WERI-Rb-1 (cell line): ENCODE measurements at regions not wholly inside any gene's neighbourhood (a gene's known extent, or its start where the extent isn't known, plus 50 kb on each side); places are given as distances from the start of the nearest gene placed in this dataset.

Experiments
- DNase-seq: peaks from one replicate; pipeline ENCODE4 v3.0.0-alpha.2; 2020
- H3K27ac ChIP-seq: fragments of 250-450 bp; sonication (Bioruptor Pico); 2 replicates; pipeline ENCODE4 v1.5.1; 2020; ENCODE audit warnings: mild to moderate bottlenecking, moderate library complexity
- H3K27me3 ChIP-seq: fragments of 250-450 bp; sonication (Bioruptor Pico); 2 replicates; pipeline ENCODE4 v1.5.1; 2021; ENCODE audit warnings: mild to moderate bottlenecking, low read depth, moderate library complexity; ENCODE audit not compliant: insufficient read depth, severe bottlenecking
- H3K36me3 ChIP-seq: fragments of 250-450 bp; sonication (Bioruptor Pico); 2 replicates; pipeline ENCODE4 v1.5.1; 2020; ENCODE audit warnings: mild to moderate bottlenecking, moderate library complexity
- H3K4me3 ChIP-seq: 2 replicates; pipeline ENCODE4 v1.5.1; 2011; ENCODE audit warnings: low read depth, mild to moderate bottlenecking, control low read depth, low read length
- H3K9me3 ChIP-seq: fragments of 250-450 bp; sonication (Bioruptor Pico); 2 replicates; pipeline ENCODE4 v1.5.1; 2021; ENCODE audit warnings: mild to moderate bottlenecking, moderate library complexity; ENCODE audit not compliant: severe bottlenecking
- TF ChIP-seq, protein P1 (sequence below): IDR thresholded peaks from 2 replicates; pipeline ENCODE4 v1.5.1; 2011; ENCODE audit warnings: low read depth, mild to moderate bottlenecking, control low read depth, inconsistent platforms, low read length

DNA sequence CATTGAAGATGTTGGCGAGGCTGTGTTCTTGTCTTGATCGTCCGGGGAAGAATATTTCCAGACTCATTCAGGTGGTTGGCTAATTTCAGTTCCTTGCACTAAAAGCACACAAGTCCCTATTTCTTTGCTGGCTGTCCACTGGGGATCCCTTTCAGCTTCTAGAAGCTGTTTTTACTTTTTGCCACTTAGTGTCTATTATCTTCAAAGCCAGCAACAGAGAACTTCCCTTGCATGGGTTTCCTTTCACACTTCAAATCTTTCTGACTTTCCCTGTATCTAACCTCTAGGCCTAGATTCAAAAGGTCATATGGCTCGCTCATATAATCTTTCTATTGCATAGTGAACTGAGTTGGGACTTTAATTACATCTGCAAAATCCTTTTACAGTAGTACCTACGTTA, 215.3 kb upstream of the PCDH9 start:
- no peak overlapping the region for H3K4me3 ChIP-seq
- DNase-seq: no peak
- no peak overlapping the region for H3K27ac ChIP-seq
- H3K36me3 ChIP-seq: no peaks in the 10 kb centered on the region
- TF ChIP-seq, protein P1, sequence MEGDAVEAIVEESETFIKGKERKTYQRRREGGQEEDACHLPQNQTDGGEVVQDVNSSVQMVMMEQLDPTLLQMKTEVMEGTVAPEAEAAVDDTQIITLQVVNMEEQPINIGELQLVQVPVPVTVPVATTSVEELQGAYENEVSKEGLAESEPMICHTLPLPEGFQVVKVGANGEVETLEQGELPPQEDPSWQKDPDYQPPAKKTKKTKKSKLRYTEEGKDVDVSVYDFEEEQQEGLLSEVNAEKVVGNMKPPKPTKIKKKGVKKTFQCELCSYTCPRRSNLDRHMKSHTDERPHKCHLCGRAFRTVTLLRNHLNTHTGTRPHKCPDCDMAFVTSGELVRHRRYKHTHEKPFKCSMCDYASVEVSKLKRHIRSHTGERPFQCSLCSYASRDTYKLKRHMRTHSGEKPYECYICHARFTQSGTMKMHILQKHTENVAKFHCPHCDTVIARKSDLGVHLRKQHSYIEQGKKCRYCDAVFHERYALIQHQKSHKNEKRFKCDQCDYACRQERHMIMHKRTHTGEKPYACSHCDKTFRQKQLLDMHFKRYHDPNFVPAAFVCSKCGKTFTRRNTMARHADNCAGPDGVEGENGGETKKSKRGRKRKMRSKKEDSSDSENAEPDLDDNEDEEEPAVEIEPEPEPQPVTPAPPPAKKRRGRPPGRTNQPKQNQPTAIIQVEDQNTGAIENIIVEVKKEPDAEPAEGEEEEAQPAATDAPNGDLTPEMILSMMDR: no peak
- H3K27me3 ChIP-seq: no peaks in the 10 kb centered on the region
- H3K9me3 ChIP-seq: no peaks in the 10 kb centered on the region

GRCh38 chr13:67443923-67444322, 213.8 kb upstream of the PCDH9 start:
- TF ChIP-seq, protein P1: no peak
- Histone ChIP-seq H3K27me3 (no peaks in the 10 kb centered on the region), H3K36me3 (no peaks in the 10 kb centered on the region), H3K27ac (no peak overlapping the region), H3K4me3 (no peak overlapping the region), H3K9me3 (no peaks in the 10 kb centered on the region)
- no peak for DNase-seq

DNA sequence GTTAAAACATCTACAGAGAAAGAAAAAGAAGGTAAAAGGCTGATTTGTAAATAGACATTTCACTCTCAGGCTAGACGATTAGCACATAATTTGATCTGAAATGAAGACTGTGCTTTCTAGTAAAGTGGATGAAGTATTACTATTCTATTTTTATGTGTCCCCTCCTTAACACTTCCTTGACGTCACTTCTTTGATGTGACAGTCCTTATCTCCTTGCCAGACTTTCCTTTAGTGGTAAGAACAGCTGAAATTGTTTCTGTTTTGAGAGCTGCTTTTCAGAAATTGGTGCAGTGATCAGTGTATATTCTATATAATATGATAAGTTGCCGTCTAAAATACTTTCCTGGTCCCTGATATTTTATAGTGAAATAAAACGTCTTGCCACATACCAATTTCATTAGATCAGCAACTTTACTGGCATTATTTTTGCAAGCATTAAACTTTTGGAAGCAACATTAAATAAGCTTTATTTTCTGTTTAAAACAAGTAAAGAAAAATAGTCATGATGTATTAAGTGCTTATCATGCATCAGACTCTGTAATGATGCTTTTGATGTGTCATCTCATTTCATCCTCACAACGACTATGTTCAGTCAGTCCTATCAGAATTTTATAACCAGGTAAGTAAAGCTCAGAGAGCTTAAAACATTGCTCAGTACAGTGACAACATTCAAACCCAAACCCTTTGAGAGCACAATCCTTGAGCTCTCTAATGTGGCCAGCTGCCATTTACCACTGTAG, 210.3 kb upstream of the PCDH9 start:
- no peaks in the 10 kb centered on the region for H3K27me3 ChIP-seq
- no peak overlapping the region for H3K4me3 ChIP-seq
- H3K9me3 ChIP-seq: no peaks in the 10 kb centered on the region
- DNase-seq: no peak
- no peak overlapping the region for H3K27ac ChIP-seq
- no peaks in the 10 kb centered on the region for H3K36me3 ChIP-seq
- TF ChIP-seq, protein P1: no peak

- Histone ChIP-seq H3K27me3 (no peaks in the 10 kb centered on the region), H3K36me3 (no peaks in the 10 kb centered on the region), H3K9me3 (no peaks in the 10 kb centered on the region), H3K27ac (no peak overlapping the region), H3K4me3 (no peak overlapping the region)
- no peak for DNase-seq
- TF ChIP-seq, protein P1: no peak
Measured at GRCh38 chr13:67439365-67439764, 209.2 kb upstream of the PCDH9 start.

DNA sequence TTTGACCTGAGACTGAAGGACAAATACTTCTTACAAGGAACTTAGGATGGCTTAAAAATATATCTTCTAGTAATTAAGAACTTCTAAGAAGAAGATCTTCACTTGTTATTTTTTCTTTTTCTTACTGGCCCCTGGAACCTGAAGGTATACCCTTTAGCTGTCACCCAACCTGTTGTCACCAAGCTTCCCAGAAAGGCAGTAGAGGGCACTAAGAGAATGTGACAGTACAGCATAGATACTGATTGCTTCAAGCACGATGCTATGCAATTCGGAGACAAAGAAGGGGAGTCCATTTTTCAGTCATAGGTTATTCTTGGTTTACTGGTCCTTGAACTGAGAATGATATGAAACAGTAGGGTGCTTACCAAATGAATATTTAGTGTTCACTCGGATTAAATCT, 208.3 kb upstream of the PCDH9 start:
- no peak for DNase-seq
- Histone ChIP-seq H3K36me3 (no peaks in the 10 kb centered on the region), H3K27me3 (no peaks in the 10 kb centered on the region), H3K27ac (no peak overlapping the region), H3K4me3 (no peak overlapping the region), H3K9me3 (no peaks in the 10 kb centered on the region)
- TF ChIP-seq, protein P1: no peak

DNA sequence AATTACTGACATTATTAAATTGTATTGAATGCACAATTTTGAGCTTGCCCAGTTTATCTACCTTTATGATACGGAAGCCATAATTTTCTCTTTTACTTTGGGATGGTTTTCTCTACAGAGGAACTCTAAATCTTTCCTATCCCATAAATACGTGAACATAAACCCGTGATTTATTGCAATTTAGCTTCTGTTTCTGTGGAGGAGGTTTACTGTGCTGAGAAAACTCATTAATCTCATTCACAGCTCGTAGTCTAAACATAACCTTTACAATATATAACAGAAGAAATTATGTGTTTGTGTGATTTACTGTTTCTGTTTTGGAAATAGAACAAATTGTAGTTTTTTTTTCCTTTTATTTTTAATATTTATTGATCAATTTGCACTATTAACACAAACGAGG, 207.1 kb upstream of the PCDH9 start:
- no peak for DNase-seq
- H3K27me3 ChIP-seq: no peaks in the 10 kb centered on the region
- no peak overlapping the region for H3K27ac ChIP-seq
- H3K4me3 ChIP-seq: no peak overlapping the region
- H3K9me3 ChIP-seq: no peaks in the 10 kb centered on the region
- TF ChIP-seq, protein P1: no peak
- H3K36me3 ChIP-seq: no peaks in the 10 kb centered on the region
